ENCODE measurements at regions not wholly inside any gene's neighbourhood (a gene's known extent, or its start where the extent isn't known, plus 50 kb on each side); places are given as distances from the start of the nearest gene placed in this dataset.

DNA sequence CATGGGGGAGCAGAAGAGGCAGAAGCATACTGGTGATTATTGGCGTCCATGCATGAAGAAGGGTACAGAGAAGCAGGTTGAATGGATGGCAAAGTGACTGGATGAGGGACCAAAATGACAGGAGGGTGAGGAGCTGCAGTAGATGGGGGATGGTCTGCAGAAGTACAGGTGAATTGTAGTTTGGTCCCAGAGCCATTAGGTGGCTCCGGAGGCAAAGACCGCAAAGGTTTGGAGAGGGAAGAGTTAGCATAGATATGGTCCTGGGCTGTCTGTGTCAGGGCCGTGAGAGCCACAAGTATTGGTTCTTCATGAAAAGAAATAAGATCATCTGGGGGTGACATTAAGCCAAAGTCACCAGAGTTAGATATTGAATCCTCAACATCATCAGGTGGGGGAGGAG, 59.0 kb upstream of the ZNF726 start:
- no peak for DNase-seq

DNA sequence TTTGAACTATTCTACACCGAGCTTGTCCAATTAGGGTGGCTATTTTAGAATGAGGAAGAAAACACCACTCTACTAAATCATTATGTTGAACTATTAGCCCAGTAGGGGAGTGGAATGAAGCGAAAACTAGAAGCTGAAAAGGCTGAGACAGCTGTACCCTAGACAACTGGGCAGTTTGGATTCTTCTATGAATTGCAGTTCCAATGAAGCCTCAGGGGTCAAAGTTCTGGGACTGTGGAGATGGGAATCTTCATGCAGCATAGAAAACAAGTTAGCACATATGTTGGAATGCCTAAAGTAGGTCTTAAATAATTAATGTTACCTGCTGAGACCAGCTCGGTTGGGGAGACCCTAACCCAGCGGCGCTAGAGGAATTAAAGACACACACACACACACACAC, 62.7 kb upstream of the ZNF726 start:
- no peak for DNase-seq

DNA sequence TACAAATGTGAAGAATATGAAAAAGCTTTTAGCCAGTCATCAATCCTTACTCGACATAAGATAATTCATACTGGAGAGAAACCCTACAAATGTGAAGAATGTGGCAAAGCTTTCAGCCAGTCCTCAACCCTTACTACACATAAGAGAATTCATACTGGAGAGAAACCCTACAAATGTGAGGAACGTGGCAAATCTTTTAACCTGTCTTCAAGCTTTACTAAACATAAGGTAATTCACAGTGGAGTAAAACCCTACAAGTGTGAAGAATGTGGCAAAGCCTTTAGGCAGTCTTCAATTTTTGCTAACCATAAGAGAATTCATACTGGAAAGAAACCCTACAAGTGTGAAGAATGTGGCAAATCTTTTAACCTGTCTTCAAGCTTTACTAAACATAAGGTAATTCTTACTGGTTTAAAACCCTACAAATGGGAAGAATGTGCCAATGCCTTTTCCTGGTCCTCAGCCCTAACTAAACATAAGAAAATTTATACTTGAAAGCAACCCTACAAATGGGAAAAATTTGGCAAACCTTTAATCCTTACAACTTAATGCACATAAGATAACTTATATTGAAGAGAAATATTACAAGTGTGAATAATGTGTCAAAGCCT, 74.1 kb upstream of the ZNF681 start:
- DNase-seq, result no peak

DNA sequence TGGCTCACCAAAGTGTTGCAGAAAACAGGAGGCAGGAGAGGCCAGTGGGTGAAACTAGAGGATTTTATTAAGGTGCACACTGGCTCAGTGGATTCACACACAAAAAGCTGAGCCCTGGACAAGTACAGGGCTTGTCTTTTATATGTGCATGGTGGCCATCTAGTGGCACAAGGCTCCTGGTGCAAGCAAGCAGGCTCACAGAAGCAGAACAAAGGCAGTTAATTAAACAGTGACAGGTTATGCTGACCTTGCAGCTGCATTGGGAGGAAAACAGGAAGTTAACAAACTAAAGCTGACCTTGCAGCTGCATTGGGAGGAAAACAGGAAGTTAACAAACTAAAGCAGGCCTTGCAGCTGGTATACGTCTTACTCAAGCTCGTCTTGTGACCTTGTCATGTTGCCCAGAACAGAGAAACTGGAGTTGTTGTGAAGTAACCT, 65.3 kb upstream of the ZNF681 start:
- DNase-seq, result no peak

DNA sequence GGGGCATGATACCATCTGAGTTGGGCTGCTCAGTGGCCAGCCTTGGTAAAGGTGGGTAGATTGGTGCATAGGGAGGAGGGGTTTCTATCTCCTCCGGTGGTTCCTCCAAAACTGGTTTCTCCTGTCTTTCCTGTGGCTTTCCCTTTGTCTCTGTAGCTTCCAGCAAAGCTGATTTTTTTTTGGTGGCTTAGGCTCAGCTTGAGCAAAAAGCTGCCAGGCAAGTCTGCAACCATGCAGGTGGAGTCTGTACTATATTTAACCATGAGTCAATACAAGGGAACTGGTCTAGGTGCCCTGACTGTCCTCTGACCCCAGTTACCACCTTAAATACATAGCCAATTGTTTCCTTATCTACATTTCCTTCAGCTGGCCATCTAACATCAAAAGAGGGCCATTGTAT, 64.0 kb upstream of the ZNF681 start:
- no peak for DNase-seq

DNA sequence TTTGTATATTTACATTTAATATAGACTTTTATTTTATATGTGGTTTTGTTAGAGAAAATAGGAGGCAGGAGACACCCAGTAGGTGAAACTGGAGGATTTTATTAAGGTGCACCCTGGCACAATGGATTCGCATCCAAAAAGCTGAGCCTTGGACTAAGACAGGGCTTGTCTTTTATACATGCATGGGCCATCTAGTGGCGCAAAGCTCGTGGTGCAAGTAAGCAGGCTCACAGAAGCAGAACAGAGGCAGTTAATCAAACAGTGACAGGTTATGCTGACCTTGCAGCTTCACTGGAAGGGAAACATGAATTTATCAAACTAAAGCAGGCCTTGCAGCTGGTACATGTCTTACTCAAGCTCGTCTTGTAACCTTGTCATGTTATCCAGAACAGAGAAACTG, 58.8 kb upstream of the ZNF681 start:
- peak; percentile 7 for DNase-seq

DNA sequence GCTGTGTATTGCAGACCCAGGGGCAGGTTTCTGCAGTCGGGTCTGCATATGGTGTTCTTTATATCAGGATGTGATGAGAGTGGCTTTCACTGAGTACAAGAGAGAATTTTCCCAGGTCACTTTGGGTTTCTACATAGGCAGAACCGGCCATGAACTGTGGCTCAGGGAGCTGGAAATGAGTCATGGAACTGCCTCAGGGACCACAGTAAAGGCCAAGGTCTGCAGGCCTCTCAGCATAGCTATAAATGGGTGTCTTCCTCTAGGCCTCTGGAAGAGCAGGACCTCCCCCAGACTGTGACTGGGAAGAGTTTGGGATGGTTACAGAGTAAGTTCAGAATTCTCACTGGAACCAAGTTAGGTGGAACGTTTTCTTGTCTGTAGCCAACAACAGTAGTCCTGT, 51.8 kb upstream of the ZNF681 start:
- no peak for DNase-seq
